Adrenal gland (tissue), 9 donors: ENCODE measurements at regions not wholly inside any gene's neighbourhood (a gene's known extent, or its start where the extent isn't known, plus 50 kb on each side); places are given as distances from the start of the nearest gene placed in this dataset.

Experiments used
- DNase-seq, 7 donors: peaks; one replicate each; pipeline ENCODE4 v3.0.0-alpha.2; 2019 to 2020
- H3K27ac ChIP-seq, 5 donors: fragments of 200-600 bp; sonication (generic) in 4 of 5; 1 replicate in 3 of 5; 2 replicates in 2 of 5; pipeline versions ENCODE4 v1.5.1 to v1.8.0; 2016 to 2020; ENCODE audit warnings: mild to moderate bottlenecking in 1 of 5
- H3K27me3 ChIP-seq: fragments of 200-600 bp; 2 replicates; pipeline ENCODE4 v1.8.0; 2021
- H3K36me3 ChIP-seq, 2 donors: fragments of 200-600 bp; replicated peaks in 1 of 2; 1 replicate in 1 of 2; 2 replicates in 1 of 2; pipeline versions ENCODE4 v1.5.1 to v1.8.0; 2018 to 2022
- H3K4me1 ChIP-seq, 2 donors: fragments of 200-600 bp; replicated peaks in 1 of 2; 1 replicate in 1 of 2; 2 replicates in 1 of 2; pipeline versions ENCODE4 v1.5.1 to v1.8.0; 2018 to 2021
- H3K4me3 ChIP-seq, 4 donors: fragments of 200-600 bp; sonication (generic) in 3 of 4; one replicate each; pipeline ENCODE4 v1.5.1; 2016 to 2018
- H3K9me3 ChIP-seq, 3 donors: fragments of 200-600 bp; sonication (generic) in 1 of 3; replicated peaks in 1 of 3; 1 replicate in 2 of 3; 2 replicates in 1 of 3; pipeline versions ENCODE4 v1.5.1 to v1.8.0; 2016 to 2021
- CTCF ChIP-seq, 6 experiments: fragments of 450-650 bp in 4 of 6; fragments of 200-600 bp in 2 of 6; sonication (generic) in 1 of 6; IDR thresholded peaks; 1 replicate in 5 of 6; 2 replicates in 1 of 6; pipeline versions ENCODE4 v1.5.1 to v1.8.0; 2016 to 2021; ENCODE audit warnings: antibody characterized with exemption in 6 of 6, mild to moderate bottlenecking in 2 of 6, moderate library complexity in 1 of 6
- POLR2A ChIP-seq, 2 donors: fragments of 450-650 bp; IDR thresholded peaks; one replicate each; pipeline ENCODE4 v1.6.1; 2017; ENCODE audit warnings: antibody characterized with exemption in 2 of 2, mild to moderate bottlenecking in 2 of 2, moderate library complexity in 1 of 2
- WGBS, 4 donors: extraction: QIAGEN DNeasy Blood & Tissue Kit in 2 of 4; methylation state at CpG; one replicate each; pipeline versions ENCODE4 v1.1.5 to v1.1.7; 2013 to 2017; 5-methylcytosine and 5-hydroxymethylcytosine counted together
- intact Hi-C, 2 donors: fragments of 100-400 bp; cut with DNase I; formaldehyde crosslinking; loops; one replicate each; pipeline versions ENCODE4 v1.14.1 to v1.15.0; 2022 to 2023
- donor health status: healthy with polysubstance abuse.
- donor health status: Bipolar disorder and iron deficiency.
- donor health status: DM: yes; HTN: yes; CAD: no.
- donor health status: DM: no; HTN: no; CAD: no.
- donor health status: DM: no; HTN: no; CAD: no.

- H3K27me3 ChIP-seq: no peaks in the 10 kb centered on the region
- no peak overlapping the region for H3K4me3 ChIP-seq
- no peaks in the 10 kb centered on the region for H3K9me3 ChIP-seq
- no peaks in the 10 kb centered on the region for H3K4me1 ChIP-seq
- no peak for DNase-seq
- intact Hi-C loops: no loop called here
- 86 to 90% (median 87%) methylated on average over 6 of the region's 6 CpGs for WGBS, 4 donors
- no peak overlapping the region for H3K27ac ChIP-seq
- no peaks in the 10 kb centered on the region for H3K36me3 ChIP-seq
- TF ChIP-seq POLR2A (IDR thresholded peaks at IDR 0.05) (no peak), CTCF (IDR thresholded peaks at IDR 0.05) (no peak)
Observed at GRCh38 chr6:51015394-51015793, 196.7 kb downstream of the TFAP2B start.

GRCh38 chr6:51016489-51016888 is 197.8 kb downstream of the TFAP2B start:
- 60 to 76% (median 67%) methylated on average over 1 of the region's 1 CpG for WGBS, 4 donors
- DNase-seq: no peak
- Histone ChIP-seq H3K27me3 (no peaks in the 10 kb centered on the region), H3K36me3 (no peaks in the 10 kb centered on the region), H3K9me3 (no peaks in the 10 kb centered on the region), H3K4me1 (no peaks in the 10 kb centered on the region), H3K27ac (no peak overlapping the region), H3K4me3 (no peak overlapping the region)
- intact Hi-C loops: no loop called here
- TF ChIP-seq POLR2A (IDR thresholded peaks at IDR 0.05) (no peak), CTCF (IDR thresholded peaks at IDR 0.05) (no peak)

- no peak for TF ChIP-seq CTCF (IDR thresholded peaks at IDR 0.05)
- TF ChIP-seq POLR2A (IDR thresholded peaks at IDR 0.05): no peak
- Histone ChIP-seq H3K36me3 (no peaks in the 10 kb centered on the region), H3K27me3 (no peaks in the 10 kb centered on the region), H3K9me3 (no peaks in the 10 kb centered on the region), H3K4me1 (no peaks in the 10 kb centered on the region), H3K27ac (no peak overlapping the region), H3K4me3 (no peak overlapping the region)
- intact Hi-C loops: no loop called here
- 40 to 67% (median 59%) methylated on average over 3 to 5 of the region's 5 CpGs for WGBS, 4 donors
- no peak for DNase-seq
Observed at GRCh38 chr6:51019806-51020205, 201.1 kb downstream of the TFAP2B start.

GRCh38 chr6:51021171-51021570 is 202.5 kb downstream of the TFAP2B start:
- H3K36me3 ChIP-seq: no peaks in the 10 kb centered on the region
- H3K4me1 ChIP-seq: no peaks in the 10 kb centered on the region
- DNase-seq: no peak
- no peaks in the 10 kb centered on the region for H3K27me3 ChIP-seq
- no peaks in the 10 kb centered on the region for H3K9me3 ChIP-seq
- no peak overlapping the region for H3K27ac ChIP-seq
- intact Hi-C loops: no loop called here
- 53 to 66% (median 62%) methylated on average over 3 of the region's 3 CpGs for WGBS, 4 donors
- no peak for TF ChIP-seq CTCF (IDR thresholded peaks at IDR 0.05)
- TF ChIP-seq POLR2A (IDR thresholded peaks at IDR 0.05): no peak
- H3K4me3 ChIP-seq: no peak overlapping the region
